GM12864 (cell line): ENCODE measurements at regions not wholly inside any gene's neighbourhood (a gene's known extent, or its start where the extent isn't known, plus 50 kb on each side); places are given as distances from the start of the nearest gene placed in this dataset.

Experiments used
- DNase-seq: peaks from one replicate; pipeline ENCODE4 v3.0.0-alpha.2; 2011; ENCODE audit warnings: low read depth
- H3K4me3 ChIP-seq: 2 replicates; pipeline ENCODE4 v1.5.1; 2011; ENCODE audit warnings: mild to moderate bottlenecking, low read depth, low read length, control low read depth
- CTCF ChIP-seq: IDR thresholded peaks from 2 replicates; pipeline ENCODE4 v1.5.1; 2011; ENCODE audit warnings: low read depth, mild to moderate bottlenecking, moderate library complexity, low read length, control low read depth, inconsistent platforms; ENCODE audit errors: missing control alignments

GRCh38 chr16:7221157-7221556 lies 111.5 kb upstream of the RBFOX1 start:
- TF ChIP-seq CTCF = no peak
- no peak for DNase-seq
- H3K4me3 ChIP-seq = no peak overlapping the region

- DNase-seq = no peak
- no peak overlapping the region for H3K4me3 ChIP-seq
- no peak for TF ChIP-seq CTCF
Measured at GRCh38 chr16:7218936-7219335, 113.7 kb upstream of the RBFOX1 start.

DNA sequence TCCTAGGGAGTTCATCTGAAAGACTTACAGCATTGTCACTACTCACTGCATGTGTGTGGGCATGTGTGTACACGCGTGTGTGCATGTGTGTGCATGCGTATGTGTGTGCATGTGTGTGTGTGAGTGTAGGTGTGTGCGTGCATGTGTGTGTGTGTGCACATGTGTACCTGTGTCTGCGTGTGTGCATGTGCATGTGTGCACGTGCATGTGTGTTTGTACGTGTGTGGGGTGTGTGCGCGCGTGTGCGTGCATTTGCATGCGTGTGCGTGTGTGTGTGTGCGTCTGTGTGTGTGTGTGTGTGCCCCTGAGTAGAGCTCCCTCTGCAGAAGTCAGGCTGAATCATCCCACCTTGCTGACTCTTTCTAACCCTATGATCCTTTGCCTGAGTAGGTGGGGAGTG lies 114.8 kb upstream of the RBFOX1 start:
- TF ChIP-seq CTCF = no peak
- H3K4me3 ChIP-seq = no peak overlapping the region
- DNase-seq = no peak

DNA sequence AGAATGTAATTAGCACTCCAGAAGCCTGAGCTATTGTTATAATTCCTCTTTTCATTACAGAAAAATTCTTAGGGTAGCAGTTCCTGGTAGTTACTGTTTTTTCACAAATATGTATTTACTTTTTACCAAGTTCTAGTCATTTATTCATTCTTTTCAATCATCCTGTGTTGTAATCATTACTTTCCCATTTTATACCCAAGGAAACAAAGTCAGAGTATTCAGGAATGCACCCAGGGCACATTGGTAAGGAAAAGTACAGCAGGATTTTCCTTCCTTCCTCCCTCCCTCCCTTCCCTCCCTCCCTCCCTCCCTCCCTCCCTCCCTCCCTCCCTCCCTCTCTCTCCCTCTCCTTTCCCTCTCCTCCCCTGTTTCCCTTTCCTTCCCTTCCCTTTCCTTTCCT lies 115.9 kb upstream of the RBFOX1 start:
- H3K4me3 ChIP-seq = no peak overlapping the region
- TF ChIP-seq CTCF = no peak
- no peak for DNase-seq

- TF ChIP-seq CTCF = no peak
- DNase-seq = no peak
- no peak overlapping the region for H3K4me3 ChIP-seq
Measured at GRCh38 chr16:7211781-7212180, 120.9 kb upstream of the RBFOX1 start.

DNA sequence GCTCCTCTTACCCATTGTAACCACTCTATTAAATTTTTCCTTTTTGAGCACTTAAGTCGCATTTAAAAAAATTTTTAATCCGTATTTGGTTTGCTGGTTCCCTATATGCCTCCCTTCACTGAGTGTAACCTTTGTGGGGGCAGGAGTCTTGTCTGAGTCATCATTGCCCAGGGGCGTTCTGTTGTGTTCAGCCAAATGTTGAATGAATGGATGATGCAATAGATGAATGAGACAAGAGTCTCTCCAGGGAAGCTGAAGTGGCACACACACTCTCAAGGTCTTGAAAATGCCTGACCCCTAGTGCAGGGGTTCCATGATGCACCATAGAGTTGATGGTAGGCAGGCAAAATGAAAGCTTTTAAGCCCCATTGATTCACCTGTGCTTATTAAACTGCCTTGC lies 123.0 kb upstream of the RBFOX1 start:
- no peak for DNase-seq
- TF ChIP-seq CTCF = no peak
- H3K4me3 ChIP-seq = no peak overlapping the region

GRCh38 chr16:7206469-7206868 lies 126.2 kb upstream of the RBFOX1 start:
- TF ChIP-seq CTCF = no peak
- no peak for DNase-seq
- H3K4me3 ChIP-seq = no peak overlapping the region
